Trophoblast cell (in vitro differentiated cells and primary cell): ENCODE measurements at regions not wholly inside any gene's neighbourhood (a gene's known extent, or its start where the extent isn't known, plus 50 kb on each side); places are given as distances from the start of the nearest gene placed in this dataset.

ENCODE experiments used
- DNase-seq, 2 donors: peaks; one replicate each; pipeline ENCODE4 v3.0.0-alpha.2; 2016
- H2AFZ ChIP-seq: 2 replicates; pipeline ENCODE4 v1.6.1; 2013; ENCODE audit warnings: low read length, moderate library complexity, mild to moderate bottlenecking; ENCODE audit not compliant: insufficient read depth, poor library complexity
- H2AK5ac ChIP-seq: 2 replicates; pipeline ENCODE4 v1.6.1; 2013; ENCODE audit warnings: mild to moderate bottlenecking, low read length
- H2BK120ac ChIP-seq: 2 replicates; pipeline ENCODE4 v1.6.1; 2013; ENCODE audit warnings: low read length, mild to moderate bottlenecking, moderate library complexity; ENCODE audit not compliant: insufficient read depth, poor library complexity
- H2BK12ac ChIP-seq: 2 replicates; pipeline ENCODE4 v1.6.1; 2013; ENCODE audit warnings: mild to moderate bottlenecking, low read length, moderate library complexity
- H2BK5ac ChIP-seq: 2 replicates; pipeline ENCODE4 v1.6.1; 2013; ENCODE audit warnings: low read length, low read depth, moderate library complexity, mild to moderate bottlenecking; ENCODE audit not compliant: poor library complexity
- H3K14ac ChIP-seq: 2 replicates; pipeline ENCODE4 v1.6.1; 2013; ENCODE audit warnings: mild to moderate bottlenecking, low read length
- H3K18ac ChIP-seq: 2 replicates; pipeline ENCODE4 v1.6.1; 2013; ENCODE audit warnings: mild to moderate bottlenecking, low read length
- H3K23ac ChIP-seq: 2 replicates; pipeline ENCODE4 v1.6.1; 2013; ENCODE audit warnings: low read length
- H3K27ac ChIP-seq: 2 replicates; pipeline ENCODE4 v1.5.1; 2013; ENCODE audit warnings: low read depth, mild to moderate bottlenecking, inconsistent platforms, low read length, moderate library complexity
- H3K27me3 ChIP-seq: 2 replicates; pipeline ENCODE4 v1.6.1; 2013; ENCODE audit warnings: inconsistent platforms, mild to moderate bottlenecking, low read length, moderate library complexity; ENCODE audit not compliant: insufficient read depth
- H3K36me3 ChIP-seq, 2 experiments: 1 replicate in 1 of 2; 2 replicates in 1 of 2; pipeline ENCODE4 v1.6.1; 2013; ENCODE audit warnings: low read length in 2 of 2, mild to moderate bottlenecking in 2 of 2, moderate library complexity in 1 of 2; ENCODE audit not compliant: insufficient read depth in 2 of 2, control insufficient read depth in 1 of 2
- H3K4ac ChIP-seq: 2 replicates; pipeline ENCODE4 v1.6.1; 2013; ENCODE audit warnings: low read depth, mild to moderate bottlenecking, low read length, moderate library complexity
- H3K4me1 ChIP-seq, 2 experiments: 1 replicate in 1 of 2; 2 replicates in 1 of 2; pipeline ENCODE4 v1.6.1; 2013; ENCODE audit warnings: low read length in 2 of 2, mild to moderate bottlenecking in 2 of 2, moderate library complexity in 1 of 2; ENCODE audit not compliant: insufficient read depth in 2 of 2, control insufficient read depth in 1 of 2
- H3K4me2 ChIP-seq: 2 replicates; pipeline ENCODE4 v1.6.1; 2013; ENCODE audit warnings: inconsistent platforms, mild to moderate bottlenecking, low read length, moderate library complexity
- H3K4me3 ChIP-seq: 2 replicates; pipeline ENCODE4 v1.5.1; 2013; ENCODE audit warnings: mild to moderate bottlenecking, low read depth, low read length, inconsistent platforms
- H3K79me1 ChIP-seq: one replicate; pipeline ENCODE4 v1.6.1; 2013; ENCODE audit warnings: low read length
- H3K79me2 ChIP-seq: 2 replicates; pipeline ENCODE4 v1.6.1; 2013; ENCODE audit warnings: low read length, mild to moderate bottlenecking; ENCODE audit not compliant: control insufficient read depth, insufficient read depth, poor library complexity
- H3K9ac ChIP-seq: 2 replicates; pipeline ENCODE4 v1.6.1; 2013; ENCODE audit warnings: mild to moderate bottlenecking, low read length
- H3K9me3 ChIP-seq: 2 replicates; pipeline ENCODE4 v1.6.1; 2013; ENCODE audit warnings: low read depth, mild to moderate bottlenecking, control low read depth, inconsistent platforms, low read length; ENCODE audit not compliant: insufficient read depth
- H4K12ac ChIP-seq: 2 replicates; pipeline ENCODE4 v1.6.1; 2013; ENCODE audit warnings: low read depth, mild to moderate bottlenecking, low read length, moderate library complexity
- H4K8ac ChIP-seq: 2 replicates; pipeline ENCODE4 v1.6.1; 2013; ENCODE audit warnings: low read depth, mild to moderate bottlenecking, low read length, moderate library complexity
- H4K91ac ChIP-seq: one replicate; pipeline ENCODE4 v1.6.1; 2013; ENCODE audit warnings: low read depth, mild to moderate bottlenecking, low read length, moderate library complexity
- WGBS: extraction: QIAGEN DNeasy Blood & Tissue Kit; methylation state at CpG from one replicate; pipeline ENCODE4 v1.1.7; 2013; ENCODE audit warnings: missing lambda C conversion rate; ENCODE audit not compliant: insufficient read length, insufficient coverage; ENCODE audit errors: extremely low coverage; 5-methylcytosine and 5-hydroxymethylcytosine counted together

GRCh38 chr17:53093391-53093790 is 729.3 kb upstream of the KIF2B start:
- H3K4me3 ChIP-seq: no peak overlapping the region

GRCh38 chr17:53092072-53092471 is 730.7 kb upstream of the KIF2B start:
- Histone ChIP-seq H3K9me3 (no peaks in the 10 kb centered on the region), H2BK120ac (no peak overlapping the region), H4K91ac (no peak overlapping the region), H3K27me3 (no peaks in the 10 kb centered on the region), H2BK5ac (no peak overlapping the region), H3K36me3 (no peaks in the 10 kb centered on the region), H3K4me2 (no peak overlapping the region), H3K4me1 (no peaks in the 10 kb centered on the region), H4K8ac (no peak overlapping the region), H4K12ac (no peak overlapping the region), H3K27ac (no peak overlapping the region), H3K23ac (no peak overlapping the region), H2BK12ac (no peak overlapping the region), H3K4ac (no peak overlapping the region), H3K79me1 (no peaks in the 10 kb centered on the region), H2AK5ac (no peak overlapping the region), H3K4me3 (no peak overlapping the region), H3K18ac (no peak overlapping the region), H3K79me2 (no peaks in the 10 kb centered on the region), H3K9ac (no peak overlapping the region), H3K14ac (no peak overlapping the region), H2AFZ (no peak overlapping the region)
- DNase-seq: no peak
- WGBS: no CpG with 5 or more reads among the region's 2 CpGs

More at GRCh38 chr17:53093391-53093790, 729.3 kb upstream of the KIF2B start:
- Histone ChIP-seq H2AFZ (no peak overlapping the region), H2BK12ac (no peak overlapping the region), H3K27ac (no peak overlapping the region), H3K14ac (no peak overlapping the region), H3K27me3 (no peaks in the 10 kb centered on the region), H3K23ac (no peak overlapping the region), H3K9me3 (no peaks in the 10 kb centered on the region), H4K12ac (no peak overlapping the region), H2AK5ac (no peak overlapping the region), H4K8ac (no peak overlapping the region), H3K79me2 (no peaks in the 10 kb centered on the region), H3K79me1 (no peaks in the 10 kb centered on the region), H2BK120ac (no peak overlapping the region), H4K91ac (no peak overlapping the region), H2BK5ac (no peak overlapping the region), H3K4me1 (no peaks in the 10 kb centered on the region), H3K4me2 (no peak overlapping the region), H3K18ac (no peak overlapping the region), H3K9ac (no peak overlapping the region), H3K4ac (no peak overlapping the region), H3K36me3 (peaks cover 0 to 2% of the 10 kb centered on the region in 2 experiments)
- WGBS: no CpG with 5 or more reads among the region's 1 CpG
- DNase-seq: no peak

GRCh38 chr17:53090770-53091169 is 732.0 kb upstream of the KIF2B start:
- Histone ChIP-seq H3K23ac (no peak overlapping the region), H4K8ac (no peak overlapping the region), H3K14ac (no peak overlapping the region), H3K27me3 (no peaks in the 10 kb centered on the region), H4K12ac (no peak overlapping the region), H2AK5ac (no peak overlapping the region), H2BK120ac (no peak overlapping the region), H3K79me2 (no peaks in the 10 kb centered on the region), H3K9me3 (no peaks in the 10 kb centered on the region), H4K91ac (no peak overlapping the region), H3K27ac (no peak overlapping the region), H3K18ac (no peak overlapping the region), H3K4me3 (no peak overlapping the region), H3K4ac (no peak overlapping the region), H3K9ac (no peak overlapping the region), H3K4me1 (no peaks in the 10 kb centered on the region), H3K79me1 (no peaks in the 10 kb centered on the region), H2BK12ac (no peak overlapping the region), H3K4me2 (no peak overlapping the region), H2BK5ac (no peak overlapping the region), H2AFZ (no peak overlapping the region), H3K36me3 (no peaks in the 10 kb centered on the region)
- DNase-seq: no peak
- no CpG with 5 or more reads among the region's 1 CpG for WGBS

- H3K79me2 ChIP-seq: no peaks in the 10 kb centered on the region
- no peak overlapping the region for H3K18ac ChIP-seq
- H3K9ac ChIP-seq: no peak overlapping the region
- DNase-seq: no peak
- H3K36me3 ChIP-seq: no peaks in the 10 kb centered on the region
- H2AK5ac ChIP-seq: no peak overlapping the region
- no CpG with 5 or more reads among the region's 6 CpGs for WGBS
- no peaks in the 10 kb centered on the region for H3K9me3 ChIP-seq
- H4K91ac ChIP-seq: no peak overlapping the region
- H2BK5ac ChIP-seq: no peak overlapping the region
- no peak overlapping the region for H3K27ac ChIP-seq
- H2BK12ac ChIP-seq: no peak overlapping the region
- no peaks in the 10 kb centered on the region for H3K27me3 ChIP-seq
- H3K4me2 ChIP-seq: no peak overlapping the region
- H3K4ac ChIP-seq: no peak overlapping the region
- H3K79me1 ChIP-seq: no peaks in the 10 kb centered on the region
- H2BK120ac ChIP-seq: no peak overlapping the region
- H4K12ac ChIP-seq: no peak overlapping the region
- H3K4me1 ChIP-seq: no peaks in the 10 kb centered on the region
- no peak overlapping the region for H3K23ac ChIP-seq
- no peak overlapping the region for H3K4me3 ChIP-seq
- H4K8ac ChIP-seq: no peak overlapping the region
- H3K14ac ChIP-seq: no peak overlapping the region
- no peak overlapping the region for H2AFZ ChIP-seq
Observed at GRCh38 chr17:53088481-53088880, 734.2 kb upstream of the KIF2B start.
